A673 (cell line): ENCODE measurements at regions not wholly inside any gene's neighbourhood (a gene's known extent, or its start where the extent isn't known, plus 50 kb on each side); places are given as distances from the start of the nearest gene placed in this dataset.
A peak's percentile ranks its signal among the peaks of the same experiment; 100 is the strongest.

Experiments
- BruUV-seq: library from RNA; stranded (reverse); fragments of 400-500 nt; replicated peaks from 2 replicates; lab custom pipeline; 2021; lab: Mats Ljungman, UMichigan
- CTCF ChIA-PET: fragments of 300-600 bp; sonication (Branson Sonifier 250); formaldehyde crosslinking; loops from one replicate; lab custom pipeline; 2022; ENCODE audit warnings: antibody characterized with exemption; lab: Charles Lee
- POLR2A ChIA-PET: fragments of 300-600 bp; sonication (Branson Sonifier 250); formaldehyde crosslinking; loops from one replicate; lab custom pipeline; 2022; ENCODE audit warnings: antibody characterized with exemption; ENCODE audit not compliant: low non-redundant PET; lab: Charles Lee
- DNase-seq: peaks from one replicate; pipeline ENCODE4 v3.0.0-alpha.2; 2015; ENCODE audit warnings: low spot score
- H3K27ac ChIP-seq: fragments of 200-600 bp; sonication (generic); 2 replicates; pipeline ENCODE4 v1.5.1; 2016; ENCODE audit warnings: mixed run types, low read depth, mild to moderate bottlenecking, mixed read lengths, antibody characterized with exemption, low read length; ENCODE audit not compliant: poor library complexity, severe bottlenecking
- H3K27me3 ChIP-seq: fragments of 200-600 bp; sonication (generic); replicated peaks from 2 replicates; pipeline ENCODE4 v1.6.1; 2017; ENCODE audit warnings: mixed run types, low read depth, mild to moderate bottlenecking, mixed read lengths, antibody characterized with exemption, low read length; ENCODE audit not compliant: insufficient read depth, poor library complexity
- H3K36me3 ChIP-seq: fragments of 200-600 bp; sonication (generic); 2 replicates; pipeline ENCODE4 v1.6.1; 2016; ENCODE audit warnings: mixed run types, mild to moderate bottlenecking, mixed read lengths, antibody characterized with exemption, low read length; ENCODE audit not compliant: insufficient read depth, poor library complexity, severe bottlenecking
- H3K4me1 ChIP-seq: fragments of 200-600 bp; sonication (generic); 2 replicates; pipeline ENCODE4 v1.6.1; 2017; ENCODE audit warnings: mixed run types, mild to moderate bottlenecking, mixed read lengths, antibody characterized with exemption, low read length; ENCODE audit not compliant: insufficient read depth, poor library complexity, severe bottlenecking
- H3K4me3 ChIP-seq: fragments of 200-600 bp; sonication (generic); 2 replicates; pipeline ENCODE4 v1.5.1; 2016; ENCODE audit warnings: low read depth, mixed run types, mild to moderate bottlenecking, mixed read lengths, low read length; ENCODE audit not compliant: poor library complexity, severe bottlenecking
- H3K9me3 ChIP-seq: fragments of 200-600 bp; sonication (generic); 2 replicates; pipeline ENCODE4 v1.6.1; 2016; ENCODE audit warnings: mixed run types, low read depth, mild to moderate bottlenecking, mixed read lengths, antibody characterized with exemption, low read length; ENCODE audit not compliant: poor library complexity, severe bottlenecking
- CTCF ChIP-seq: fragments of 300-800, 200-600 bp; sonication (generic); conservative IDR thresholded peaks from 2 replicates; pipeline ENCODE4 v1.5.1; 2017; ENCODE audit warnings: low read depth, mild to moderate bottlenecking, antibody characterized with exemption, low read length, moderate library complexity, mixed read lengths
- EZH2 ChIP-seq: fragments of 200-600 bp; sonication (generic); IDR thresholded peaks from 2 replicates; pipeline ENCODE4 v1.6.1; 2017; ENCODE audit warnings: borderline replicate concordance, low read depth, mild to moderate bottlenecking, mixed read lengths, antibody characterized with exemption, low read length; ENCODE audit not compliant: poor library complexity, severe bottlenecking
- intact Hi-C: fragments of 100-400 bp; cut with micrococcal nuclease; formaldehyde crosslinking; loops from one replicate; pipeline ENCODE4 v1.10.0; 2022; ENCODE audit not compliant: unreplicated experiment

DNA sequence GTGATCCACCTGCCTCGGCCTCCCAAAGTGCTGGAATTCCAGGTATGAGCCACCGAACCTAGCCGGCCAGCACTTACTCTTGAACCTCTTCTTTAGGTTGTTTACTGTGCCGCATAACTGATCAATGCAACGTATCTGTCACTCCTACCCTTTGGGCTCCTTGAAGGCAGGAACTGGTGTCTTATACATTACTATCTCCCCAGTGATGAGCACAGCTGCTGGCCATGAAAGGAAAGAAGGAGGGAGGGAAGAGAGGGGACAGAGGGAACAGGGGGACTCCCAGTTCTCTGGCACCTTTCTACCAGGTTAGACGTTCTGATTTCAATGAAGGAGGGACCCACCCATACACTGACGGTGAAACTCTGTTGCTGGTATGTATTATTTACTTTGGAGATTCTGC is 111.8 kb upstream of the NANOS1 start:
- H3K4me1 ChIP-seq, result peaks cover 11% of the 10 kb centered on the region
- BruUV-seq, result no TSS peak
- H3K36me3 ChIP-seq, result no peaks in the 10 kb centered on the region
- TF ChIP-seq EZH2 (no peak), CTCF (no peak)
- H3K4me3 ChIP-seq, result no peak overlapping the region
- CTCF ChIA-PET, result no interaction called here
- intact Hi-C loops, result no loop called here
- no peak for DNase-seq
- no peak overlapping the region for H3K27ac ChIP-seq
- no peaks in the 10 kb centered on the region for H3K9me3 ChIP-seq
- H3K27me3 ChIP-seq, result peaks cover 23% of the 10 kb centered on the region
- POLR2A ChIA-PET, result interaction anchor here (0.7 kb wide), 1 partner anchor 44 kb away, joined by 4 read pairs; no protein-coding TSS in a partner anchor

DNA sequence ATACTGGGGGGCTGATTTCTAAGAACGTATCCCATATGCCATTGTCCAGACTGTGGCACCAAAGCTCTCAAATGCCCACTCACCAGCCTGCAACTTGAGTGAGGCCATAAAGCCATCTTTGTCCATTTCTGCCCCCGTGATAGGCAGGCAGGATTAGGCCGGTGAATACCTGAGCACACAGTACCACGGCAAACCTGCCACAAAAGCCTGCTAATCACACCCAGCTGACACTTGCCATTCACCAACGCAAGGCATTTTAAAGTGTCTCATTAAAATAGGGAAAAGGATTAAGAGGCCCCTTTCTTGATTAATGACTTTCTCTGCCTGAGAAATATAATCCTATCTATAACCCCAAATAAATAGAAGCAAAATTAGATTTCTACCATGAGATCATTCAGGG is 111.4 kb upstream of the NANOS1 start:
- CTCF ChIA-PET, result interaction anchor here (0.6 kb wide), 1 partner anchor 1125 kb away, joined by 19 read pairs; no protein-coding TSS in a partner anchor
- no TSS peak for BruUV-seq
- H3K9me3 ChIP-seq, result no peaks in the 10 kb centered on the region
- intact Hi-C loops, result no loop called here
- TF ChIP-seq EZH2 (no peak), CTCF (no peak)
- DNase-seq, result no peak
- H3K27ac ChIP-seq, result no peak overlapping the region
- no peak overlapping the region for H3K4me3 ChIP-seq
- peaks cover 19% of the 10 kb centered on the region for H3K27me3 ChIP-seq
- no peaks in the 10 kb centered on the region for H3K36me3 ChIP-seq
- peaks cover 11% of the 10 kb centered on the region for H3K4me1 ChIP-seq
- POLR2A ChIA-PET, result interaction anchor here (0.7 kb wide), 1 partner anchor 44 kb away, joined by 4 read pairs; no protein-coding TSS in a partner anchor

- ChIA-PET CTCF (interaction anchor here (0.6 kb wide), 1 partner anchor 1125 kb away, joined by 19 read pairs; no protein-coding TSS in a partner anchor), POLR2A (no interaction called here)
- BruUV-seq, result no TSS peak
- DNase-seq, result peak; percentile 16
- Histone ChIP-seq H3K36me3 (no peaks in the 10 kb centered on the region), H3K27ac (no peak overlapping the region), H3K4me1 (peaks cover 11% of the 10 kb centered on the region), H3K4me3 (no peak overlapping the region), H3K27me3 (peaks cover 17% of the 10 kb centered on the region), H3K9me3 (no peaks in the 10 kb centered on the region)
- TF ChIP-seq EZH2 (no peak), CTCF (no peak)
- intact Hi-C loops, result no loop called here
Observed at GRCh38 chr10:118918587-118918986, 110.9 kb upstream of the NANOS1 start.
